Kidney epithelial cell (primary cell): ENCODE measurements at regions not wholly inside any gene's neighbourhood (a gene's known extent, or its start where the extent isn't known, plus 50 kb on each side); places are given as distances from the start of the nearest gene placed in this dataset.

ENCODE experiments used
- DNase-seq: peaks from one replicate; pipeline ENCODE4 v3.0.0-alpha.2; 2010; ENCODE audit warnings: low read depth
- H3K27me3 ChIP-seq: 2 replicates; pipeline ENCODE4 v1.6.0; 2011; ENCODE audit warnings: low read length; ENCODE audit not compliant: control insufficient read depth, insufficient read depth
- H3K36me3 ChIP-seq: 2 replicates; pipeline ENCODE4 v1.5.1; 2011; ENCODE audit warnings: low read length; ENCODE audit not compliant: control insufficient read depth, insufficient read depth
- H3K4me3 ChIP-seq: 2 replicates; pipeline ENCODE4 v1.5.1; 2011; ENCODE audit warnings: low read depth, mild to moderate bottlenecking, control low read depth, low read length
- CTCF ChIP-seq: IDR thresholded peaks from 2 replicates; pipeline ENCODE4 v1.5.1; 2011; ENCODE audit warnings: mild to moderate bottlenecking, moderate library complexity, low read length, control low read depth, inconsistent platforms; ENCODE audit not compliant: insufficient read depth, poor library complexity, severe bottlenecking

GRCh38 chr20:7108929-7109328, 341.4 kb downstream of the BMP2 start:
- no peak overlapping the region for H3K4me3 ChIP-seq
- H3K36me3 ChIP-seq: no peaks in the 10 kb centered on the region
- DNase-seq: no peak
- TF ChIP-seq CTCF: no peak
- no peaks in the 10 kb centered on the region for H3K27me3 ChIP-seq

- no peak for DNase-seq
- Histone ChIP-seq H3K27me3 (no peaks in the 10 kb centered on the region), H3K36me3 (no peaks in the 10 kb centered on the region), H3K4me3 (no peak overlapping the region)
- peak; percentile 64 for TF ChIP-seq CTCF
These were observed 346.3 kb downstream of the BMP2 start for GRCh38 chr20:7113577-7114466.

GRCh38 chr20:7123457-7123856, 356.0 kb downstream of the BMP2 start:
- no peaks in the 10 kb centered on the region for H3K36me3 ChIP-seq
- H3K4me3 ChIP-seq: no peak overlapping the region
- no peaks in the 10 kb centered on the region for H3K27me3 ChIP-seq
- TF ChIP-seq CTCF: no peak
- no peak for DNase-seq

GRCh38 chr20:7124120-7124519, 356.6 kb downstream of the BMP2 start:
- no peak for DNase-seq
- Histone ChIP-seq H3K4me3 (no peak overlapping the region), H3K36me3 (no peaks in the 10 kb centered on the region), H3K27me3 (no peaks in the 10 kb centered on the region)
- TF ChIP-seq CTCF: no peak

- Histone ChIP-seq H3K36me3 (no peaks in the 10 kb centered on the region), H3K4me3 (no peak overlapping the region), H3K27me3 (no peaks in the 10 kb centered on the region)
- DNase-seq: no peak
- TF ChIP-seq CTCF: no peak
These were observed 369.4 kb downstream of the BMP2 start for GRCh38 chr20:7136886-7137285.

- Histone ChIP-seq H3K36me3 (no peaks in the 10 kb centered on the region), H3K27me3 (no peaks in the 10 kb centered on the region), H3K4me3 (no peak overlapping the region)
- DNase-seq: no peak
- no peak for TF ChIP-seq CTCF
These were observed 370.1 kb downstream of the BMP2 start for GRCh38 chr20:7137395-7138151.
